IPS-NIHi7 (cell line): ENCODE measurements at regions not wholly inside any gene's neighbourhood (a gene's known extent, or its start where the extent isn't known, plus 50 kb on each side); places are given as distances from the start of the nearest gene placed in this dataset.
"Not testable (repeated sequence)": the region's sequence is repeated elsewhere in the genome, so short reads cannot be mapped to it uniquely, and the experiment has no call there.

Experiments
- DNase-seq: peaks from one replicate; pipeline ENCODE4 v3.0.0; 2012; ENCODE audit warnings: mixed read lengths; ENCODE audit errors: extremely low spot score

DNA sequence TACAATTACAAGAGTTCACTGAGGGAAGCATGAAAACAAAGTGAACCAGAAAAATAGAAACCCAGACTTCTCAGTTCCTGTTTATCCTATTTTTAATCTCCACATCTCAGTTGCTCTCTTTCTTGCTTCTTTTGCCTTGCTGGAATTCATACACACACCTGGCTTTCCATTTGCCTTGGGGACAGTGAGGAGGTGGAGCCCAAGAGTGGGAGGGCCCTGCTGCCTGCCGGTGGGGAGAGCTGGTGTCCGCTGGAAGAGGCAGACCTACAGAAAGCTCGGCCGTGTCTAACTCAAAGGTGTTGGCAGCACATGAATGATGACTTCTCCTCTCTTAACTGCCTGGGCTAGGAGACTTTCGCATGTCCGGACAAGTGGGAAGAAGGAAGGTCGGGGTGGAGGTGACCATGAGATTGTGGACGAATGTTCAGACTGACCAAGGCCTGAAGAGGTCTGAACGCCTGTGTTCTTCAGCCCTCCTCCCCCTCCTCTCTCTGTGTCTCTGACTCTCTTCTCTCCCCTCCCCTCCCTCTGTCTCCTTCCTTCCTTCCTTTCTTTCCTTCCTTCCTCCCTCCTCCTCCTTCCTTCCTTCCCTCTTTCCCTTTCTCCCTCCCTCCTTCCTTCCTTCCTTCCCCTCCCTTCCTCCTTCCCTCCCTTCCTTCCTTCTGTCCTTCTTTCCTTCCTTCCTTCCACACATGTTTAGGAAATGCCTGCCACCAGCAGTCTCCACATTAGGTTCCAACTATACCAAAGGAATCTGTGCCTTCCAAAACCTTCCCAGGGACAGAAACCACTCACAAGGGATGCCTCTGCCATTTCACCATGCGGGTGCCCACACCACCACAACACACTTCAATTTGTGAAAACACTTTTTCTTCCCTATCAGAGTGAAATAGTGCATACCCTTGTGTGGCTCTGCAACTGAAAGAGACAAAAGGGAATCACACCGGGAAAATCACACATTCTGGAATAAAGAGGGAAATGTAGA, 157.3 kb upstream of the RUNX1 start:
- DNase-seq: peak; percentile 48

GRCh38 chr21:35204850-35205541, 155.9 kb upstream of the RUNX1 start:
- no peak for DNase-seq

GRCh38 chr21:35204125-35204524, 155.0 kb upstream of the RUNX1 start:
- no peak for DNase-seq

- no peak for DNase-seq
These were observed 154.2 kb upstream of the RUNX1 start for GRCh38 chr21:35203093-35203977.

DNA sequence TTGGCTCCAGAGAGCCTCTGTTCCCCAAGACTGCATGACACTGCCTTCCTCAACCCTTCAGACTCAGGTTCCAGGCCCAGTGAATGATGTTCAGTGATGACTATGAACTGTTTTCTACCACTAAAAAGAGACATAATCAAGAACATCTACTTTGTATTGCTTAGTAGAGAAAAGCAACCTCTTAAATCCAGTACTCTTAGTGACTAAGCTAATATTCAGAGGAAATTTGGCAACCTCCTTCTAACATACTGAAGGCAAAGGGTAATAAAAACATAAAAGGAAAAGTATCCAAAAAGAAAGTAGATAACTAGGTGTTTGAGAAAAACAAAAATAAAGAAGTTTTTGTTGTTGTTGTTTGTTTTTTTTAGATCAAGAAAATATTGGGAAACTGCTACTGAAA, 153.3 kb upstream of the RUNX1 start:
- no peak for DNase-seq

DNA sequence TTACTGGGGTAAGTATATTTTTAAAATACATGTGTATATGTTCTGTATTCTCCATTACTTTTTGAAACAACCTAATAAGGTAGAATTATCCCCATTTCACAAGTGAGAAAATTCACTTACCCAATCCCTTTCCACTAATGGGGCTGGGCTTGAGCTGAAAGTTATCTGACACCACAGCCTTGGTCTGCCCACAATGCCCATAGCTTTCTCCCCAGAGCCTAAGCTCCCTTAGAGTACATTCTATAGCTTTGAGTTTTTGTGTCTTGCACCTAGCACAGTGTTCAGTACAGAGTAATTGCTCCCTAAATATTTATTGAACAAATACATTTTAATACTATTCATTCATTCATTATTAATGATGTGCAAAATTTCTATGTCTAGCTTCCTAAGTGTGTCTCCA, 152.7 kb upstream of the RUNX1 start:
- no peak for DNase-seq

GRCh38 chr21:35201288-35201687, 152.2 kb upstream of the RUNX1 start:
- DNase-seq: no peak

- DNase-seq: no peak
These were observed 150.6 kb upstream of the RUNX1 start for GRCh38 chr21:35199733-35200015.

- no peak for DNase-seq
These were observed 150.1 kb upstream of the RUNX1 start for GRCh38 chr21:35198982-35199732.

GRCh38 chr21:35198565-35198964, 149.5 kb upstream of the RUNX1 start:
- DNase-seq: no peak

DNA sequence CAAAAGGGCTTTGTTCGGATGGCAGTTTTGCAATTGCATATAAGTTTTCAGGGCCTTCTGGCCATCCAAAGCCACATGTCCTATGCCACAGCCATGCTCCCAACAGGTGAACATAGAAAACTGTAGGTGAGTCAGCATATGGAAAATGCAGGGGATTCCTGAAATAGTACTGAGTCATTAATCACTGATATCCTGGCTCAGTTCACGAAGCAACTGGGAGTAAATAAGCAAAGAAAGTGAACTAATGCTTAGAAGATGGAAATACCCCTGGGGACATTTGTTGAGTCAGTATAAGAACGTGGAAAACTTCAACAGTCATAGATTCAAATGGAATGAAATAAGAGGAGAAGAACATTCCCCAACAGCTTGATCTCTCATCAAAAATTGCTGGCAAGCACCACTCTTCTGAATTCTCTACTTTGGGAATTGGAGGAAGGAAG, 148.9 kb upstream of the RUNX1 start:
- DNase-seq: no peak

DNA sequence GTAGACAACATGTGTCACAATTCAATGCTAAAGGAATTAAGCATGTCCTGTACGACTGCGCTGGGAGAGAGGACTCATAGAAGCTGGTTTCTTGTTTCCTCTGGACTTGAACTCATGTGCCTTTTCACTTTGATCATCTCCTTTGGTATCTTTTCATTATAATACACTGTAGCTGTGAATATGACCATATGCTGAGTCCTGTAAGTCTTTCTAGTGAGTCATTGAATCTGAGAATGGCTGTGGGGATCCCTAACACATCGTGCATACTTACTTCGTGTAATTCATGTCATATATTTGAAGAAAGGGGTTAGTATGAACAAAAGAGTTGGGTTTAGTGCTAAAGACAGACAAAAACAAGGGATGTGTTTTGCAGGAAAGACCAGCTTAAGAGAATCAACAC, 148.1 kb upstream of the RUNX1 start:
- DNase-seq: no peak

GRCh38 chr21:35196128-35196527, 147.0 kb upstream of the RUNX1 start:
- no peak for DNase-seq

- DNase-seq: no peak
These were observed 146.1 kb upstream of the RUNX1 start for GRCh38 chr21:35195232-35195631.

- no peak for DNase-seq
These were observed 142.7 kb upstream of the RUNX1 start for GRCh38 chr21:35191754-35192153.

DNA sequence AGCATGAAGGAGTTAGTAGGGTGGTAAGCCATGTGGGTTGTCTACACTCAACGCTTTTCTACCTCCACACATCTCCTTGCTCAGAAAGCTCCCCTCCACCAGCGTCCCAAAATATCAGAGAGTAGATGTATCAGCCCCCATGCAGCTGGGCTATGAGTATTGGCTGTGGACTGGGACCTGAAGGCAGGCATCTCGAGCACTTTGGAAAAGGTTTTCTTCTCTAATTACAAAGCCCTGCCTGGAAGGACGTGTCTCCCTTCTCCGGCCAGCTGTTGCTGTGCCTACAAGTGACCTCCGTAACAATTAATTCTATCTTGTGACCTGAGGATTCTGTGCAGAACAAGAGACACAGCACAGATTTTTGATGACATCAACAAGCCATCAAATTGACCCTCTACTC, 142.0 kb upstream of the RUNX1 start:
- DNase-seq: no peak

- DNase-seq: no peak
These were observed 141.1 kb upstream of the RUNX1 start for GRCh38 chr21:35190201-35190701.

GRCh38 chr21:35189077-35189863, 140.2 kb upstream of the RUNX1 start:
- DNase-seq: no peak

GRCh38 chr21:35183389-35183788, 134.3 kb upstream of the RUNX1 start:
- DNase-seq: not testable (repeated sequence)

- no peak for DNase-seq
These were observed 131.0 kb upstream of the RUNX1 start for GRCh38 chr21:35179990-35180540.
